GM19238 (cell line): ENCODE measurements at regions not wholly inside any gene's neighbourhood (a gene's known extent, or its start where the extent isn't known, plus 50 kb on each side); places are given as distances from the start of the nearest gene placed in this dataset.

Experiments
- DNase-seq: peaks from one replicate; pipeline ENCODE4 v3.0.0; 2011; ENCODE audit warnings: low spot score; ENCODE audit not compliant: insufficient read length

DNA sequence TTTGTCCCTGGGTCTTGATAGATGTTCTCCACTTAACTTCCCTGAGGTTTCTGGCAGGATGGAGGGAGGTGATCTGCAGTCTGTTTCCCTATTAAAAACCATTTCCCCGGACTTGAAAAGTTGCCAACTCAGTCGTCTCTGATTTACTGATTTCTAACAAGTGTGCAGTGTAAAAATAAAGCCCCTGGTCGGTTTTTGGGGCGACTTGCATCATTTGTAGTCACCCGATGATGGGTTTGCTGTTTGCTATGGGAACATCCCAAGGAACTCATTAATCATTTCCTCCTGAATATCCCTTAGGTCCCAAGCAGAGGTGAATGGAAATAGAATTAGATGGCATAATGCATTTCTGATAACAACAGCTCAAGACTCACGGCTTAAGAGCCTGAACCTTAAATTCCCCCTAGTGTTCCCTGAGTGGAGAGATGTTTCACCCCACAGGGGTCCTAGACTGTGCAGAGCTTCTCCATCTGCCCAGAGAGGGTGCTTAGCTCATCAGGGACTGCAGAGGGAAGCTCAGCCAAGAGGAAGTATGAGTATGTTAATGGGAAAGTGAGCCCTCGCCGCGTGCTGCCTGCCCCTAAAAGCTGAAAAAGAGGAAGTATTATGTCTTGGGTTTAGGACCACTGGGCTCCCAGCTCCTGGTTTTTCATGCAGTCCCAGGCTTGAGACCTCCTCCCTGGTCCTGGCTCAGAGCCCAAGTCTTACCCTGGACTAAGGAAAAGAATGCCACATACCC, 115.1 kb upstream of the DAP start:
- DNase-seq: no peak

DNA sequence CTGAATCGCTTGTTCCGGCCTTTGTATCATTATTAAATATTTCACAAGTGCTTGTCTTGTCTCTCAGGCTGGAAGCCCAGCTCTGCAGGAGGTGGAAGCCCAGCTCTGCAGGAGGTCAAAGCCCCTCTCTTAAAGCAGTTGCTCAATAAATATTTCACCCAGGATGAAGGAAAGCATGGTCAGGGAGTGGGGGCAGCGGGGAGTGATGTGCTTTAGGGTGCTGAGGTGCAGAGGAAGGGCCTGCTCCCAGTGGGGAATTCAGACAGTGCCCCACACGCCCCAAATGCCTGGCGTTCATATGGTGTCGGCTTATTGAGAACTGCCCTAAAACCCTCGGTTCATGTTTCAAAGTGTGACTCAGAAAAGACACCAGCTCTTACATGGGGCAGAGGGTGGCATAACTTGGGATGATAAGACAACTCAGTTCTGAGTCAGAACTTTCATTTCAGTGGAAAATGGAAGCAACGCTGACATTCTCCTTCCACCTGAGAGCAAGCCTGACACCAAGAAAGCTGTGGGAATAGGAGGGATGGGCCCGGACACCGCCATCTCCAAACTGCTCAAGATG, 114.3 kb upstream of the DAP start:
- DNase-seq: no peak

DNA sequence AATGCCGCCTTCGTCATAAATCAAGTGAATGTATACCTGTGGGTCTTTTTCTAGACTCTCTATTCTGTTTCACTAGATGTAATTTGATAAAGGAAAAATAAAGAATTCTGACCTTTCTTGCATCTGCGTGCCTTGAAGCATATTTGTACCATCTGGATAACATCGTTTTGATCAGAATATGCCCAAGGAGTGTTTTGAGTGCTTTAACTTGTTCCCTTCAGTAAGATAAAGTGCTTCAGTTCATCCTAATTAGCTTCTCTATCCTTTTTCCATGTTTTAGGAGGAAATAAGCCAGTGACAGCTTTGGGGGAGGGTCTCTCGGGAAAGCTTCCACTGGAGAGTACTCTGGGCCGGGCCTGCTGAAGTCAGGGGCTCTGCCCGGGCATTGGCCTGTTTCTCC, 113.5 kb upstream of the DAP start:
- DNase-seq: no peak

DNA sequence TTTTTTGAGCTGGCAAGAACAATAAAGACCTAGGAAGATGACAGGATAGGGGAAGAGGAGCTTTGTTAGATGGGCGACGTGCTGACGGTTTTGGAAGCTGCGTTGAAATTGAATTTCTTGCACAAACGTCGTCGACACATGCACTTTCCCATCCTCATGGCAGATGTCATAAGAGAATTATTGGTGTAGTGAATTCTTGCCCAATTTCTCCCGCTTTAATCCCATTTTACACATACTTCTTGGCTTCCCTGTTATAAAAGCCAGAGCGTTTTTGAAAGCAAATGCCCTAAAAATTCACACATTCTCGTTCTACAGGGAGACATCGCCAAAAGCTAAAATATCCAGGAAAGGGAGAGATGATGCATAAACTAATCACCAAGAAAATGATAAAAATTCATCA, 109.8 kb upstream of the DAP start:
- DNase-seq: no peak

DNA sequence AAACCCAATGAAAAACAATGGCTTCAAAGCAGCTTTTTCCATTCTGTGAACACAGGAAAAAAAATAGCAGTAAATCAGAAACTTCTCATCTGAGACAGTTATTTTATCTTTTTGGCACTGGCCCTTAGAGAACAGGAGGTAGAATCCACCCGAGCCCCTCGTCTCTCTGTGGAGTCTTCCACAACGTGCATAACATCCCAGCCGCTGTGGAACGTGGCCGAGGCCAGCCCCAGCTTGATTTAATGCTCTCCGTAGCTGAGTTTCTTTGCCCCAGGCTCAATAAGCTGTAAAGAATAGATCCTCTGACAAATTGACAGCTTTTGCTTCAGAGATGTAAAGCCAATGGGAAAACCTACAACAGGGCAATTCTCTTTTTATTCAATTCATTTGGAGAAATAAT, 107.9 kb upstream of the DAP start:
- DNase-seq: no peak

DNA sequence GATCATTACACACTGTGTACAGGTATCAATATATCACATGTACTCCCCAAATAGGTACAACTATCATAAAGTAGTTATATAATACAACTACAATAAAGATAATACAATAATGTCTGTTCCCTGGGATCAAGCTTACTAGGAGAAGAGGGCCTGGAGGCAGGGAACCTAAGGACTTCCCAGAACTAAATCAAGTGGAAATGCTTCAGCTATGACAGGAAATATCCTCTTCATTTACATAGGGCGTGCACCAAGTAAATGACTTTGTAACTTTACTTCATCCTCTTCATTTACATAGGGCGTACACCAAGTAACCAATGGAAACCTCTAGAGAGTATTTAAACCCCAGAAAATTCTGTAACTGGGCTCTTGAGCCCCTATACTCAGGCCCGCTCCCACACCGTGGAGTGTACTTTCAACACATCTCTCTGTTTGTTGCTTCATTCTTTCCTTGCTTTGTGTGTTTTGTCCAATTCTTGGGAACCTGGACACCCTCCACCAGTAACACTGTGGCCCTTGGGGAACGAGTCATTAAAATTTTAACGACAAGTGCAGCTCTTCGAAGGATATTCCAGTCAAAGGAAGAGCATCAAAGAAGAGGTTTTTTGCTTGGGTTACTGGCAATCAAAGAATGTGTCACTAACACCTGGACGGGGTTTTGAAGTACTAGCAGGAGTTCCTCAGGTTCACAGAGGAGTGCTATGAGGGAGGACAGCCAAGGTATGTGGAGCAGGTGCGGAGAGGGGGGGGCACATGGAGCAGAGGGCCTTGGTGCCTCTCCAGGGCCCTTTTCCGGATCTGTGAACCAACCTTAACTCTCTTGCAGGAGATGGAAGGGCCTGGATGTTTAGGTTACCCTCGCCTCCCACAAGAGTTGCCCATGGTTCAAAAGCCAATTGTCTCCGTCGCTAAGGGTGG, 106.6 kb upstream of the DAP start:
- DNase-seq: no peak

DNA sequence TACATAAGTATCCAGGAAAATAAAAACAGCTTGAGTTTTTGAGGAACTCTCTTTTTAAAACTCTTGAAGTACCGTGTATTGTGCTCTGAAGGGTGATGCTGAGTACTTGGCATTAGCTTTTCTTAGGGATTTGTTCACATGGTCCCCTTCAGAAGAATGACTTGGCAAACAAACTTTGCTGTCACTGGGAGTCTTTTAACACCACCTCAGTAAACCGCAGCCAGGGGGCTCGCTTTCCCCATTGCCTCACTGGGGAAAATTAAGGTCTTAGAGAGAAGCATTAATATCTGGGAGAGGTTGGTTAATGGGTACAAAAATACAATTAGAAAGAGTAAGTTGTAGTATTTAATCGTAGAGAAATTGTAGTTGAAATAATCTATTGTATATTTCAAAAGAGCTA, 105.9 kb upstream of the DAP start:
- DNase-seq: no peak

DNA sequence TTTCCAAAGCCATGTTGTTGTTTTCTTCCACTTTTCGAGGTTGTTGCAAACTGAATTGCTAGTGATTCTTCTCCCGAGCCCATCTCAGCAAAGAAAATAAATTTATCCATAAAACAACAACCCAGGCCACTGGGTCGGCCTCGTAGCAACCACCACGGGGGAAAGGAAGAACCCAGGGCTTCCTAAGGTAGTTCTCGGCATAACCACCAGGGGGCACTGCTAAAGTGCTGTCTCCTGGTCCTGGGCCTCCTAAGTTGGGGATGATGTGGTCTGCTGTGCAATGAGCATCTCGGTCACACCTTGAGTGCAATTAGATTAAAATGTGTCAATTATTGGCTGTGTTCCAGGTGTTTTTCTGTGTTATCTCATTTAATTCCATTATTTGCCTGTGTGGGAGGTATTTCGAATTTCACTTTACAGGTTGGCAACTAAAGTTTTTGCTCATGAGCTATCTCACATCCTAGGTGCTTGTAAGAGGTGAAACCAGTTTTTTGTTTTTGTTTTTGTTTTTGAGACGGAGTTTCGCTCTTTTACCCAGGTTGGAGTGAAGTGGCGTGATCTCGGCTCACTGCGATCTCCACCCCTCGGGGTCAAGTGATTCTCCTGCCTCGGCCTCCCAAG, 102.8 kb upstream of the DAP start:
- peak; percentile 63 for DNase-seq

DNA sequence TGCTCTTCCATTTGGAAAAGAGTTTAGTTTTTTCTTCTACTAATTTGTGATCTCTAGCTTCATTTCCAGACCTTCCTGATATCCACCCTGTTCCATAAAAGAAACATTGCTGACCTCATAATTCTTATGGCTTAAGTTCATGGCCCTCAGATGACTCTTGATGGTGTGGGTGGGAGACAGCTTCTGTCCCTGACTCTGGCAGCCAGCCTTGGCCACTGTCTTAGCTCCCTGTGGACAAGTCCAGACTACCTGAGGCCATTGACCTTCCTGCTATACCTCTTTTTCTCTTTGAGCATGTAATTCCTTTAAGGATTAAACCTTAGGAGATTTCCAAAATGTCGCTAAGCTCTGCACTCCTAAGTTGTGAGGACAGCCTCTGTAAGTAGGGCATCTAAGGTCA, 101.1 kb upstream of the DAP start:
- no peak for DNase-seq

DNA sequence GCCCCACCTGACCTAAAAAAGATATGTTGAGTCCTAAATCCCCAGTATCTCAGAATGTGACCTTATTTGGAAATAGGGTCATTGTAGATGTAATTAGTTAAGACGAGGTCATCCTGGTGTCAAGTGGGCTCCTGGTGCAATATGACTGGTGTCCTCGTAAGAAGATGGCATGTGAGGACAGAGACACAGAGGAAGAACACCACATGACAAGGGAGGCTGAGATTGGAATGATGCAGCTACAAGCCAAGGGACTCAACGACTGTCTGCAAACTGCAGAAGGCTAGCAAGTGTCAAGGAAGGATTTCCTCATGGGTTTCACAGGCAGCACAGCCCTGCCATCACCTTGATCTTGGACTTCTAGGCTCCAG, 100.4 kb upstream of the DAP start:
- no peak for DNase-seq

DNA sequence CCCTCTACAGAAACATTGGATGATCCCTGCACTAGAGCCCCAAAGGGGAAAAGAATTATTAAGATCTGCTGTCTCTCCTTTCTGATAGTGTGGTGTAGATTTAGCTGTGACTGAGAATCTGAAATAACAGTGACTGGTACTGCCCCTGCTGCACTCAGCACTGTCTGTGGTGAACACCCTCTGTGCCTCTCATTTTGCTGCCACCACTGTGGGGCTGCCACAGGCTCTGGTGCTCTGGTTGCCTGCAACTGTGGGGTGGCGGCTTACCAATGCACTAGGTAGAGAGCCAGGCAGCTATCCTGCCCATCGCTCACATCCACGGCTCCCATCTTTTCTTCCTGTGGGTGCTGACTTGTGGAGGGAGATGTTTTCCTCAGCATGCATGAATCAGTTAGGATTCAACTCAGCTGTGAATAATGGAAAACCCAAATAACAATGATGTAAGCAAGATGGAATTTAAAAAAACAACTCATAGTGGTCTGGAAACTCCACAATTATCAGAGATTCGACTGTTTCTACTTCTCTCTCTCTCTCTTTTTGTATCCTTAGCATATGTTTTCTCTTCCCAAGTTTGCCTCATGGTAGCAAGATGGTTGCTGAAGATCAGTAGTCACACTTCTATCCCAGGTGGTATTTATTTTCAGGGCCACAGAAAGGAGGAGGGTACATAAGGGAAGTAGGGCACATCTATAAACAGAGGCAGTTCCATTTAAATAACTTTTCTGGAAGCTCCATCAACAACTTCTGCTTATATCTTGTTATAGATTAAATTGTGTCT, 99.8 kb upstream of the DAP start:
- DNase-seq: no peak

DNA sequence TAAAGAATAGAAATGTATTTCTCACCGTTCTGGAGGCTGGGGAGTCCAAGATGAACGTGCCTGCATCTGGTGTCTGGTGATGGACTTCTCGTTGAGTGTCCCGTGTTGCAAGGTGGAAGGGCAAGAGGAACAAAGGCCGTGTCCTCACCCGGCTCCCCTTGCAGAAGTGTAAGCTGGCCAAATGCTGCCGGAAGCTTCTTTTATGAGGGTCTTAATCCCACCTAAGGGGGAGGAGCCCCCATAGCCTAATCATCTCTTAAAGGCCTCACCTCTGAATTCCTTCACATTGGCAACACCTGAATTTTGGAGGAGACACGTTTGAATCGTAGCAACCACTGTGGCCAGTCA, 99.1 kb upstream of the DAP start:
- DNase-seq: no peak

DNA sequence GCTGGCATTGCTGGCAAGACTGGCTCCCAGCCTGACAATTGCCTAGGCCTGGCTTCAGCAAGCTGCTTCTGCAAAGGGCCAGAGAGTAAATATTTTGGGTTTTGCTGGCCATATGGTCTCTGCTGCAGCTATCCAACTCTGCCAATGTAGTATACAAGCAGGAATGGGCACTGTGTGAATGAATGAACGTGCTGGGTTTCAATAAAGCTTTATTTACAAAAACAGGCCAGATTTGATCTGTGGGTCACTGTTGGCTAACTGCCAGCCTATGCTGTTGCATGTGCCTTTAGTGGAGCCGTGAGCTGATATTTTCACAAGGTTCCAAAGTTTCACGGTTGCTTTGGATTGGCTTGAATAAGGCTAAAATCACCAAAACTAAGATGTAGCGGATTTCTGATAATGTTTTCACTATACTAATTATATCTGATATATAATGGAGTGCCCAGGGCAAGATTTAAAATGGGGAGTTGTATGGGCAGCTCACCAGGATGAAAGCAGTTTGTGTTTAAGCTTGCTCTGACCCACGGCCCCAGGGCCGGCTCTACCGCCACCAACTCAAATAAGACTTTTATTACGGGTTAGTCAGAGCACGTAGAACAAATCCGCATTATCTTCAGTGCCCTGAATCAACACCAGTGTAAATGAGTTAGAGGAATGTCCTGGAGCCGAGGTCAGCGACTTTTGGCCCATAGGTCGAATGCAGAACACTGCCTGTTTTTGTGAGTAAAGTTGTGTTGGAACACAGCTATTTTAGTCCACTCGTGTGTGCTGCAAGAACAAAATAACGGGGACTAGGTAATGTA, 98.6 kb upstream of the DAP start:
- no peak for DNase-seq

DNA sequence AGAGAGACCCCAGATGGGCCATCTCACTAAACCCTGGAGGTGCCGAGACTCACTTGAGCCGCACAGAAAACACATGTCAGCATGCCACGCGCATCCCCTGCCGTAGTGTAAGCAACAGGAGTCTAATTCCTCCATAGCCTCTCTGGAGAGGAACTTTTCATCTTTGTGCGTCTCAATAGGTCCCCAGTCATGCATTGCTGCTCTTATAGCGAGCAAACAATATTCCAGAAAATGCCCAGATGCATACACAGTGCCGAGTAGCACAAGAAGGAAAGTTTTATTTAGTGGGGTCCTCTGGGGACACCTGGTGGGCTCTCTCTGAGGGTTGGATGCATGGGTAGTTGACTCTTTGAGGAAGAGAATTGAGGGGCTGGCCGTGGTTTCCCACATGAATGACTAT, 97.9 kb upstream of the DAP start:
- no peak for DNase-seq

DNA sequence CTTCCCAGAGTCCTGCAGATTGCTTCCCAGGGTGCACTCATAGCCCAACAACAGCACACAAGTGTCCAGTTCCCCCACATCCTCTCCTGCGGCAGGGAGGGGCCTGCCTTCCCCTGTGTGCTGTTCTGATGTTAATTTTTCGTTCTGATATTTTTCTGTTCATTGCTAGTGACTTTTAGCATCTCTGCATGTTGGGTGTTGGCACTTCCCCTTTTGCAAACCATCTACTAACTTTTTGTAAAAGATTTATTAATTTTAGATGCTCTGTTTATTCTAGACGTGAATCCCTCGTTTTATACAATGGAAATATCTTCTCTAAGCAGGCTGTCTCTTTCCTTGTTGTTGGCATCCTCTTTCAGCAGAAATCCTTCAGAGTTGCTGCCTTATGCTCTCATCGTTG, 97.3 kb upstream of the DAP start:
- DNase-seq: no peak

DNA sequence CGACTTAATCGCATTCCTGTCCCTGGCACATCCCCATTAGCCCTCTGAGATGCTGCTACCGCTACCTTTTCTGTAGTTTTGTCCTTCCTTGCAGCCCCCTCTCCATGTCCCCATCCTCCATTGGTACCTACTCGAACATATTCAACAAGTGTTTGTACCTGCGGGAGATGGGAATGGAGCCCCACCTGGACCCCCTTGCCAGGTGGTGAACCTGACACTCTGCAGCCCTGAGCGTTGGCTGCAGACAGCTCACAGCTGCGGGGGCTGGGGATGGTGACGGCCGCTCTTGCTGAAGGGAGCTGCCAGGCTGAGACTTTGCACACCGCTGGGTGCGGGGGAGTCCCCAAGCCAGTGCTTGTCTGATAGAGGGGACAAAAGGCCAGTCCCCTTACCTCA, 96.3 kb upstream of the DAP start:
- no peak for DNase-seq

DNA sequence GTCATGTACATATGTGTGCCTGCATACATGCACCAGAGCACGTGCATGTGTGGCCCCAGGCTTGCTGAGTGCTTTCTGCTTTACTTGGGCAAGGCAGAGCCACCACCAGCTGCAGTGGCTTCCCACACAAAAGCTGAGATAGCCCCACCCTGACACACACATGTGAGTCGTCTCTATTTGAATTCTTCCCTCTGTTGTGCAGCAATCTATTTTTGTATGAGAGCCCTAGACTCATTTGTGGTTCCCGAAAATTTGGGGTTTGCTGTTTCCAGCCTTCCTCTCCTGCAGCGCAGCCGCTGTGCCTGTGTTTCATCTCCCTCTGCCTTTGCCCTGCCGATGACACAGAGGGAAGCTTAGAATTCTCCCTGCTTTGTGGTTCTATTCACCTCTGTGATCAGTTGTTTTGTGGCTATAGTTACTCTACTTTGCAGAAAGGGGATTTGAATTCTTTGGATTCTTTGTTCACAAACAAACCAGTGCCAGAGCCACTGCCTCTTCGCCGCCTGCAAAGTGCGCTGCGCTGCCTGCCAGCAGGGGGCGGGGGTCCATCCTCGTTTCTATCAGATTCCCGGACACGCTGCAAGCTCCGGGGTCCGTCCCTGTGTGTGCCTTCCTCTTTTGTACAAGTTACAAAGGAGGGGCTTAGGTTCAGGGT, 95.8 kb upstream of the DAP start:
- no peak for DNase-seq

DNA sequence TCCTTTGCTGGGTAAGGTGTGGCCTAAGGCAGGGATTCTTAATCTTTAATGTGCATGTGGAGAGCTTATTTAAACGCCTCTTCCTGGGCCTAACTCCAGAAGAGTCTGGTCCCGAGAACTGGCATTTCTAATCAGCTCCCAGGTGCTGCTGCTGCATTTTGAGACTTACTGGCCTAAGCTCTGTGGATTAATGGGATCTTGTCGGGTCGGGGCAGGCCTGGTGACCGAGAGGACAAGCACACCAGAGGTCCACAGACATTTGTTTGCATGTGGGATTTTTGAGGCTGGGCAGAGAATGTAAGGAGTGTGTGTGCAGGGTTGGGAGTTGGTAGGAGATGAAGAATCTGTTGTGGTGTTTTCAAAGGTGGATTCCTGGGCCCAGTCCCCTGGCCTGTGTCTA, 95.0 kb upstream of the DAP start:
- DNase-seq: no peak

DNA sequence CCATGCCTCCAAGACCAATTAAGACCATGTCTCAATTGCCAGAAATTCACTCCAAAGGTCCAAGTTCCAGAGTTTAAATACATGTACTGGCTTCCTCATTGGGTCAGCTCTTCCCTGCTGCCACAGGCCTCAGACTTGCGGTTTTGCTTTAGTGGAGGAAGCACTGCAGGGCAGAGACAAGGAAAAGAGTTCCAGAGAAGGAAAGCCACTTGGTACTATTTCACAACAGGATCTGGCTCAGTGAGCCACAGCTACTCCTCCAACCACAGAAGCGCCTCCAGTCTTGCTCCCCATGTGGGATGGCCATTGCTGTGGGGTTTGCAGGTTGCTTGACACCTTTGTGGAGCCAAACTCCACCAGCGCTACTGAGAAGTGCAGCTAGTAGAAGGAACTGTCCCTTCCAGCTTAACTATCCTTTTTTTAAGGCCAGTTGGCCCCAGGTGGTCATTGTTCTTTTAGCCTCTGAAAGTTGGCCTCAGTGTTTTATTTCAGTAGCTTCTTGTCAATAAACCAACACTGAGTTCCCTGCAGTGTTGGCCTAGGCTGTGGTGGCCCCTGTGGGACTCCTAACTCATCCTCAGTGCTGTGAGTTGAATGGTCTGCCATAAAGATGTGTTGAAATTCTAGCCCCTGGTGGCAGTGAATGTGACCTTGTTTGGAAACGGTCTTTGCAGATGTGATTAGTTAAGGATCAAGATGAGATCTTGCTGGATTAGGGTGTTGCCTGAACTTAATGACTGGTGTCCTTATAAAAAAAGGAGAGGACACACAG, 93.7 kb upstream of the DAP start:
- no peak for DNase-seq
